H1 (cell line): ENCODE measurements at regions not wholly inside any gene's neighbourhood (a gene's known extent, or its start where the extent isn't known, plus 50 kb on each side); places are given as distances from the start of the nearest gene placed in this dataset.

ENCODE experiments used
- CTCF ChIA-PET: fragments of 300-600 bp; sonication (Branson Sonifier 250); formaldehyde crosslinking; loops from one replicate; lab custom pipeline; 2021; ENCODE audit not compliant: partially characterized antibody; lab: Charles Lee
- POLR2A ChIA-PET: fragments of 300-600 bp; sonication (Branson Sonifier 250); formaldehyde crosslinking; loops from one replicate; lab custom pipeline; 2021; ENCODE audit warnings: inconsistent platforms; ENCODE audit not compliant: partially characterized antibody; lab: Charles Lee
- DNase-seq, 2 experiments: peaks; one replicate each; pipeline versions ENCODE4 v3.0.0 to v3.0.0-alpha.2; 2010 to 2022; ENCODE audit warnings: low spot score in 2 of 2, low read depth in 1 of 2, mixed read lengths in 1 of 2
- FAIRE-seq: peaks from 2 replicates; lab custom pipeline; 2011; peaks lifted over from hg19 to GRCh38; lab: Jason Lieb, UNC
- H2AFZ ChIP-seq: 2 replicates; pipeline ENCODE4 v1.8.1; 2012; ENCODE audit warnings: low read length, inconsistent platforms
- H2AK5ac ChIP-seq: 2 replicates; pipeline ENCODE4 v1.6.1; 2013; ENCODE audit warnings: low read depth, low read length
- H2BK120ac ChIP-seq: replicated peaks from 2 replicates; pipeline ENCODE3; 2013; ENCODE audit warnings: low read depth, low read length, inconsistent platforms
- H2BK12ac ChIP-seq: 2 replicates; pipeline ENCODE4 v1.6.1; 2013; ENCODE audit warnings: low read depth, low read length
- H2BK15ac ChIP-seq: 2 replicates; pipeline ENCODE4 v1.6.1; 2013; ENCODE audit warnings: low read length
- H2BK20ac ChIP-seq: 2 replicates; pipeline ENCODE4 v1.6.1; 2013; ENCODE audit warnings: low read length
- H2BK5ac ChIP-seq: 2 replicates; pipeline ENCODE4 v1.6.1; 2013; ENCODE audit warnings: low read depth, low read length
- H3K14ac ChIP-seq: 2 replicates; pipeline ENCODE4 v1.6.1; 2013; ENCODE audit warnings: inconsistent platforms; ENCODE audit not compliant: insufficient read length
- H3K18ac ChIP-seq: 2 replicates; pipeline ENCODE4 v1.6.1; 2013; ENCODE audit warnings: low read length; ENCODE audit errors: extremely low read depth
- H3K23ac ChIP-seq: 2 replicates; pipeline ENCODE4 v1.6.1; 2013; ENCODE audit warnings: inconsistent platforms; ENCODE audit not compliant: insufficient read length
- H3K23me2 ChIP-seq: 2 replicates; pipeline ENCODE4 v1.6.1; 2013; ENCODE audit warnings: low read depth, low read length
- H3K27ac ChIP-seq: 2 replicates; pipeline ENCODE4 v1.6.1; 2011; ENCODE audit warnings: low read depth, low read length, inconsistent platforms
- H3K27me3 ChIP-seq, 4 experiments: replicated peaks in 1 of 4; 1 replicate in 1 of 4; 2 replicates in 3 of 4; pipeline versions ENCODE4 v1.6.1 to v1.8.1; 2011 to 2013; ENCODE audit warnings: low read length in 3 of 4, mild to moderate bottlenecking in 3 of 4, inconsistent platforms in 2 of 4, mixed read lengths in 2 of 4, moderate library complexity in 1 of 4; ENCODE audit not compliant: control insufficient read depth in 3 of 4, insufficient read depth in 3 of 4; ENCODE audit errors: extremely low read depth in 1 of 4
- H3K36me3 ChIP-seq, 4 experiments: 2 replicates each; pipeline versions ENCODE4 v1.6.1 to v1.8.1; 2011 to 2013; ENCODE audit warnings: mild to moderate bottlenecking in 4 of 4, low read length in 3 of 4, moderate library complexity in 2 of 4, control low read depth in 1 of 4, inconsistent platforms in 1 of 4; ENCODE audit not compliant: insufficient read depth in 4 of 4, control insufficient read depth in 2 of 4
- H3K4ac ChIP-seq: replicated peaks from 2 replicates; pipeline ENCODE3; 2013; ENCODE audit warnings: low read length, low read depth, mixed read lengths, inconsistent platforms; ENCODE audit not compliant: insufficient read length
- H3K4me1 ChIP-seq, 4 experiments: replicated peaks in 1 of 4; 1 replicate in 1 of 4; 2 replicates in 3 of 4; pipeline versions ENCODE4 v1.6.1 to v1.8.1; 2011 to 2013; ENCODE audit warnings: low read length in 3 of 4, inconsistent platforms in 2 of 4, mixed read lengths in 1 of 4; ENCODE audit not compliant: insufficient read depth in 4 of 4, control insufficient read depth in 3 of 4
- H3K4me2 ChIP-seq, 2 experiments: 2 replicates each; pipeline versions ENCODE4 v1.6.1 to v1.8.1; 2011 to 2013; ENCODE audit warnings: low read depth in 2 of 2, low read length in 2 of 2, control low read depth in 1 of 2, inconsistent platforms in 1 of 2, mild to moderate bottlenecking in 1 of 2; ENCODE audit not compliant: insufficient read depth in 1 of 2
- H3K4me3 ChIP-seq, 4 experiments: fragments of 200-600, 300-600 bp in 1 of 4; sonication (generic), shearing (Covaris generic), sonication (Bioruptor Twin) in 1 of 4; 2 replicates each; pipeline versions ENCODE4 v1.5.1 to v1.8.1; 2011 to 2016; ENCODE audit warnings: low read length in 4 of 4, low read depth in 3 of 4, control low read depth in 2 of 4, inconsistent platforms in 2 of 4, mild to moderate bottlenecking in 2 of 4, mixed read lengths in 1 of 4, moderate library complexity in 1 of 4; ENCODE audit not compliant: insufficient read depth in 2 of 4; ENCODE audit errors: extremely low read depth in 1 of 4
- H3K56ac ChIP-seq: replicated peaks from 2 replicates; pipeline ENCODE3; 2013; ENCODE audit warnings: low read depth, mild to moderate bottlenecking, mixed read lengths, low read length, inconsistent platforms; ENCODE audit not compliant: insufficient read length
- H3K79me1 ChIP-seq: 2 replicates; pipeline ENCODE4 v1.6.1; 2013; ENCODE audit warnings: low read depth, low read length, control low read depth
- H3K79me2 ChIP-seq, 2 experiments: 2 replicates each; pipeline versions ENCODE4 v1.6.1 to v1.8.1; 2012 to 2013; ENCODE audit warnings: low read length in 2 of 2, mild to moderate bottlenecking in 2 of 2, inconsistent platforms in 1 of 2; ENCODE audit not compliant: insufficient read depth in 2 of 2, control insufficient read depth in 1 of 2
- H3K9ac ChIP-seq, 4 experiments: replicated peaks in 1 of 4; 1 replicate in 1 of 4; 2 replicates in 3 of 4; pipeline versions ENCODE4 v1.6.1 to v1.8.1; 2011 to 2013; ENCODE audit warnings: low read depth in 3 of 4, low read length in 3 of 4, control low read depth in 2 of 4, mild to moderate bottlenecking in 2 of 4, moderate library complexity in 2 of 4, inconsistent platforms in 1 of 4; ENCODE audit errors: extremely low read depth in 1 of 4
- H3K9me3 ChIP-seq, 2 experiments: 2 replicates each; pipeline versions ENCODE4 v1.6.1 to v1.8.1; 2012 to 2013; ENCODE audit warnings: mild to moderate bottlenecking in 2 of 2, moderate library complexity in 2 of 2, control low read depth in 1 of 2, inconsistent platforms in 1 of 2, low read depth in 1 of 2, low read length in 1 of 2, mixed read lengths in 1 of 2; ENCODE audit not compliant: insufficient read depth in 2 of 2
- H4K20me1 ChIP-seq, 2 experiments: replicated peaks in 1 of 2; 2 replicates each; pipeline versions ENCODE3 to v1.8.1; 2011 to 2013; ENCODE audit warnings: inconsistent platforms in 2 of 2, low read length in 2 of 2, mild to moderate bottlenecking in 1 of 2; ENCODE audit not compliant: insufficient read depth in 2 of 2, control insufficient read depth in 1 of 2
- H4K5ac ChIP-seq: 2 replicates; pipeline ENCODE4 v1.6.1; 2013; ENCODE audit warnings: low read length, low read depth, mixed read lengths, inconsistent platforms; ENCODE audit not compliant: insufficient read length
- H4K8ac ChIP-seq: 2 replicates; pipeline ENCODE4 v1.8.0; 2013; ENCODE audit warnings: mild to moderate bottlenecking, moderate library complexity, low read length, inconsistent platforms; ENCODE audit not compliant: insufficient read depth; ENCODE audit errors: extremely low read depth
- H4K91ac ChIP-seq: replicated peaks from 2 replicates; pipeline ENCODE3; 2013; ENCODE audit warnings: low read length, mixed read lengths, inconsistent platforms; ENCODE audit not compliant: insufficient read length
- BCL11A ChIP-seq, 2 experiments: IDR thresholded peaks; one replicate each; pipeline ENCODE4 v1.6.1; 2011; ENCODE audit warnings: low read depth in 2 of 2, low read length in 2 of 2, mild to moderate bottlenecking in 2 of 2
- CREB1 ChIP-seq: IDR thresholded peaks from 2 replicates; pipeline ENCODE4 v1.6.1; 2012; ENCODE audit warnings: inconsistent platforms
- CTBP2 ChIP-seq: IDR thresholded peaks from 2 replicates; pipeline ENCODE4 v1.7.0; 2011; ENCODE audit warnings: borderline replicate concordance, mild to moderate bottlenecking, moderate library complexity, mixed read lengths, low read length; ENCODE audit not compliant: insufficient read depth, insufficient read length
- EGR1 ChIP-seq: IDR thresholded peaks from 2 replicates; pipeline ENCODE4 v1.6.1; 2011; ENCODE audit warnings: low read depth, low read length, borderline replicate concordance
- GABPA ChIP-seq: IDR thresholded peaks from 2 replicates; pipeline ENCODE4 v1.6.1; 2011; ENCODE audit warnings: mild to moderate bottlenecking, low read length, moderate library complexity, borderline replicate concordance; ENCODE audit not compliant: insufficient read depth
- GTF2F1 ChIP-seq: IDR thresholded peaks from 2 replicates; pipeline ENCODE4 v1.6.1; 2012; ENCODE audit warnings: low read depth, low read length, improper control_type of control experiment, borderline replicate concordance
- JUN ChIP-seq: IDR thresholded peaks from 2 replicates; pipeline ENCODE4 v1.6.1; 2011; ENCODE audit warnings: low read depth, mild to moderate bottlenecking, improper control_type of control experiment, low read length
- MAFK ChIP-seq: IDR thresholded peaks from 2 replicates; pipeline ENCODE4 v1.6.1; 2012; ENCODE audit warnings: low read depth, mild to moderate bottlenecking, improper control_type of control experiment, low read length
- WGBS, 2 experiments: shearing (Covaris generic) in 1 of 2; methylation state at CpG; one replicate each; pipeline versions ENCODE4 v1.1.6 to v1.1.7; 2013 to 2015; ENCODE audit warnings: low lambda C conversion rate in 2 of 2, mixed read lengths in 2 of 2, inconsistent platforms in 1 of 2, low coverage in 1 of 2, missing lambda C conversion rate in 1 of 2; ENCODE audit not compliant: insufficient replicate concordance in 2 of 2, insufficient coverage in 1 of 2, insufficient read length in 1 of 2; ENCODE audit errors: extremely low coverage in 1 of 2, missing lambda C conversion rate in 1 of 2; 5-methylcytosine and 5-hydroxymethylcytosine counted together
- TF ChIP-seq, protein P1 (sequence below): IDR thresholded peaks from 2 replicates; pipeline ENCODE4 v1.6.1; 2012; ENCODE audit warnings: inconsistent platforms
- TF ChIP-seq, protein P2 (sequence below), 3 experiments: IDR thresholded peaks; 1 replicate in 2 of 3; 2 replicates in 1 of 3; pipeline versions ENCODE4 v1.5.1 to v1.6.1; 2011; ENCODE audit warnings: low read length in 3 of 3, mild to moderate bottlenecking in 3 of 3, inconsistent platforms in 2 of 3, low read depth in 1 of 3, moderate library complexity in 1 of 3; ENCODE audit not compliant: insufficient read depth in 1 of 3; ENCODE audit errors: control extremely low read depth in 1 of 3
- TF ChIP-seq, protein P3 (sequence below): IDR thresholded peaks from 2 replicates; pipeline ENCODE4 v1.6.1; 2012; ENCODE audit warnings: inconsistent platforms

DNA sequence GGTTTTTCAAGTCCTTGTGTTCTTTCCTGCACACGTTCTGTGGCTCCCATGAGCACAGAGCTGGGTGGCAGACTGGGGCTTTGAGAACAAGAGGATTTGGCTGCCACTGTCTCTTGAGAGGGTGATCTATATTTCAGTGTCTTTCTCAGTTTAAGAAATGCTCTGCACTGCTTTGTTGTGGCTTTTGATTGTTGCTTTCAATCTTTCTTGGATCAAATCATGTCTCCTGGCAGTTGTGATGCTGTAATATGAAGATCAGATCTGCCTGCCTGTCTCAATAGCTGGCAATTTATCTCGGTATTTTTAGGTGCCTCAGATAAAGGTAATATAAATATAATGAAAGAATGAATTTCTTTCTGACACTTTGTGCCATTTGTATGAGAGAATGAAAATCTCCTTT is 273.3 kb upstream of the LCORL start:
- H3K9ac ChIP-seq: no peak overlapping the region
- no peak overlapping the region for H3K18ac ChIP-seq
- no peaks in the 10 kb centered on the region for H3K79me1 ChIP-seq
- ChIA-PET CTCF (no interaction called here), POLR2A (no interaction called here)
- no peak overlapping the region for H3K4ac ChIP-seq
- no peak overlapping the region for H3K56ac ChIP-seq
- no peak overlapping the region for H2BK5ac ChIP-seq
- H2BK20ac ChIP-seq: no peak overlapping the region
- no peaks in the 10 kb centered on the region for H3K27me3 ChIP-seq
- WGBS, 2 experiments: 63% methylated on average over 2 of the region's 2 CpGs; no CpG with 5 or more reads in 1 of the 2 experiments
- no peak overlapping the region for H4K8ac ChIP-seq
- H3K36me3 ChIP-seq: no peaks in the 10 kb centered on the region
- H2AFZ ChIP-seq: no peak overlapping the region
- H4K5ac ChIP-seq: no peak overlapping the region
- H3K27ac ChIP-seq: no peak overlapping the region
- H3K14ac ChIP-seq: no peak overlapping the region
- H3K23me2 ChIP-seq: peaks cover 2% of the 10 kb centered on the region; the same call in 1 of the 2 replicates
- FAIRE-seq (no peak), DNase-seq (no peak)
- H3K23ac ChIP-seq: no peak overlapping the region
- no peak overlapping the region for H2BK15ac ChIP-seq
- no peak overlapping the region for H4K91ac ChIP-seq
- H4K20me1 ChIP-seq: no peaks in the 10 kb centered on the region
- no peaks in the 10 kb centered on the region for H3K4me1 ChIP-seq
- no peak overlapping the region for H3K4me3 ChIP-seq
- no peak overlapping the region for H2AK5ac ChIP-seq
- no peaks in the 10 kb centered on the region for H3K79me2 ChIP-seq
- H3K9me3 ChIP-seq: peaks cover 54 to 72% of the 10 kb centered on the region in 2 experiments
- no peak overlapping the region for H2BK120ac ChIP-seq
- no peak overlapping the region for H2BK12ac ChIP-seq
- H3K4me2 ChIP-seq: no peak overlapping the region
- TF ChIP-seq CREB1: no peak
- TF ChIP-seq GTF2F1: no peak
- TF ChIP-seq BCL11A (IDR thresholded peaks at IDR 0.05; ENCODE audit: low read depth in 2 of 2, low read length in 2 of 2): no peak
- TF ChIP-seq GABPA: no peak
- TF ChIP-seq JUN: no peak
- TF ChIP-seq MAFK: no peak
- TF ChIP-seq CTBP2: no peak
- TF ChIP-seq, protein P1, sequence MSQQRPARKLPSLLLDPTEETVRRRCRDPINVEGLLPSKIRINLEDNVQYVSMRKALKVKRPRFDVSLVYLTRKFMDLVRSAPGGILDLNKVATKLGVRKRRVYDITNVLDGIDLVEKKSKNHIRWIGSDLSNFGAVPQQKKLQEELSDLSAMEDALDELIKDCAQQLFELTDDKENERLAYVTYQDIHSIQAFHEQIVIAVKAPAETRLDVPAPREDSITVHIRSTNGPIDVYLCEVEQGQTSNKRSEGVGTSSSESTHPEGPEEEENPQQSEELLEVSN: no peak
- TF ChIP-seq, protein P2, sequence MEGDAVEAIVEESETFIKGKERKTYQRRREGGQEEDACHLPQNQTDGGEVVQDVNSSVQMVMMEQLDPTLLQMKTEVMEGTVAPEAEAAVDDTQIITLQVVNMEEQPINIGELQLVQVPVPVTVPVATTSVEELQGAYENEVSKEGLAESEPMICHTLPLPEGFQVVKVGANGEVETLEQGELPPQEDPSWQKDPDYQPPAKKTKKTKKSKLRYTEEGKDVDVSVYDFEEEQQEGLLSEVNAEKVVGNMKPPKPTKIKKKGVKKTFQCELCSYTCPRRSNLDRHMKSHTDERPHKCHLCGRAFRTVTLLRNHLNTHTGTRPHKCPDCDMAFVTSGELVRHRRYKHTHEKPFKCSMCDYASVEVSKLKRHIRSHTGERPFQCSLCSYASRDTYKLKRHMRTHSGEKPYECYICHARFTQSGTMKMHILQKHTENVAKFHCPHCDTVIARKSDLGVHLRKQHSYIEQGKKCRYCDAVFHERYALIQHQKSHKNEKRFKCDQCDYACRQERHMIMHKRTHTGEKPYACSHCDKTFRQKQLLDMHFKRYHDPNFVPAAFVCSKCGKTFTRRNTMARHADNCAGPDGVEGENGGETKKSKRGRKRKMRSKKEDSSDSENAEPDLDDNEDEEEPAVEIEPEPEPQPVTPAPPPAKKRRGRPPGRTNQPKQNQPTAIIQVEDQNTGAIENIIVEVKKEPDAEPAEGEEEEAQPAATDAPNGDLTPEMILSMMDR (IDR thresholded peaks at IDR 0.05; ENCODE audit: control extremely low read depth in 1 of 3, insufficient read depth in 1 of 3, low read depth in 1 of 3, low read length in 3 of 3): no peak
- TF ChIP-seq EGR1: no peak
- TF ChIP-seq, protein P3, sequence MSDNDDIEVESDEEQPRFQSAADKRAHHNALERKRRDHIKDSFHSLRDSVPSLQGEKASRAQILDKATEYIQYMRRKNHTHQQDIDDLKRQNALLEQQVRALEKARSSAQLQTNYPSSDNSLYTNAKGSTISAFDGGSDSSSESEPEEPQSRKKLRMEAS: no peak
